Neural cell (in vitro differentiated cells): ENCODE measurements at regions not wholly inside any gene's neighbourhood (a gene's known extent, or its start where the extent isn't known, plus 50 kb on each side); places are given as distances from the start of the nearest gene placed in this dataset.

Experiments used
- EP300 ChIP-seq: fragments of 450-650 bp; conservative IDR thresholded peaks from 2 replicates; pipeline ENCODE4 v1.6.1; 2014; ENCODE audit warnings: antibody characterized with exemption, mild to moderate bottlenecking, moderate library complexity; ENCODE audit not compliant: poor library complexity, severe bottlenecking
- TAF1 ChIP-seq: IDR thresholded peaks from 2 replicates; pipeline ENCODE4 v1.6.1; 2012; ENCODE audit warnings: low read depth
- TF ChIP-seq, protein P1 (sequence below): fragments of 450-650 bp; IDR thresholded peaks from 2 replicates; pipeline ENCODE4 v1.5.1; 2014; ENCODE audit warnings: antibody characterized with exemption, mild to moderate bottlenecking, moderate library complexity; ENCODE audit not compliant: poor library complexity, severe bottlenecking

DNA sequence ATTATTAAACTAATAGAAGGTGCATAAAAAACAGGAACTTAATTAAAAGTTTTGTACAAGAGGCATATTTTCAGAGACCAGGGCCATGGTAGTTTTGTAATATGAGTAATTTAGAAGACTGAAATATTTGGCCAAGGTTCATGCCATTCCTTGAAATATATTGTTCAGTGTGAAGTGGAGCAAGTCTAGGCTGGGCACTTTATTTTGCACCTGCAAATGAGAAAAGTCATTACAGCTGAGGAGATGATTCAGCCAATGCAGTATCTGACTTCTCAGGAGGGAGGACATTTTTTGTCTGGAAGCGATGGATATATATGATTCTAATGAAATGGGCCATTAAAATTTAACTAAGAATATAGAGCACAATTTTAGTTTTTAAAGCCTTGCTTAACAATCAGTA lies 754.0 kb upstream of the ADAMTS16 start:
- TF ChIP-seq EP300, result no peak
- no peak for TF ChIP-seq TAF1
- TF ChIP-seq, protein P1, sequence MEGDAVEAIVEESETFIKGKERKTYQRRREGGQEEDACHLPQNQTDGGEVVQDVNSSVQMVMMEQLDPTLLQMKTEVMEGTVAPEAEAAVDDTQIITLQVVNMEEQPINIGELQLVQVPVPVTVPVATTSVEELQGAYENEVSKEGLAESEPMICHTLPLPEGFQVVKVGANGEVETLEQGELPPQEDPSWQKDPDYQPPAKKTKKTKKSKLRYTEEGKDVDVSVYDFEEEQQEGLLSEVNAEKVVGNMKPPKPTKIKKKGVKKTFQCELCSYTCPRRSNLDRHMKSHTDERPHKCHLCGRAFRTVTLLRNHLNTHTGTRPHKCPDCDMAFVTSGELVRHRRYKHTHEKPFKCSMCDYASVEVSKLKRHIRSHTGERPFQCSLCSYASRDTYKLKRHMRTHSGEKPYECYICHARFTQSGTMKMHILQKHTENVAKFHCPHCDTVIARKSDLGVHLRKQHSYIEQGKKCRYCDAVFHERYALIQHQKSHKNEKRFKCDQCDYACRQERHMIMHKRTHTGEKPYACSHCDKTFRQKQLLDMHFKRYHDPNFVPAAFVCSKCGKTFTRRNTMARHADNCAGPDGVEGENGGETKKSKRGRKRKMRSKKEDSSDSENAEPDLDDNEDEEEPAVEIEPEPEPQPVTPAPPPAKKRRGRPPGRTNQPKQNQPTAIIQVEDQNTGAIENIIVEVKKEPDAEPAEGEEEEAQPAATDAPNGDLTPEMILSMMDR, result no peak
